ENCODE measurements at regions not wholly inside any gene's neighbourhood (a gene's known extent, or its start where the extent isn't known, plus 50 kb on each side); places are given as distances from the start of the nearest gene placed in this dataset.

DNA sequence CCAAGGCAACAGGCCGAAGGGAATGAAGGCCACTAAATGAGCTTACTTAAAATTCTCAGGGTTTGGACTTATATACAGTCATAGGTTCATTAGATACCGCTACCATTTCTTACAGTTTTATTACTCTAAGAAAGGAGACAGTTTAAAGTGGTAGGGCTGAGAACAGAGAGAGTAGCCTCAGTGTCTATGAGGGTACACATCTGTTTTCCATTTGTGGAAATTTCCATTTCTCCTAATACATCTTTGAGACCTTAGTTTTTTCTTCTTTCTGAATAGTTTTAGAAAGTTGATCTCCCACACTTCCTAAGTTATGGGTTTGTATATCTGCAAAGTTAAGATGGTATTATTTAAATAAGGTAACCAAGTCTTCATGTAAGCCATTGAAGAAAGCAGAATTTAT lies 1279.1 kb downstream of the NCAM2 start:
- WGBS (ENCODE audit: insufficient coverage), result 70% methylated on average over 1 of the region's 2 CpGs
- TF ChIP-seq, protein P1, sequence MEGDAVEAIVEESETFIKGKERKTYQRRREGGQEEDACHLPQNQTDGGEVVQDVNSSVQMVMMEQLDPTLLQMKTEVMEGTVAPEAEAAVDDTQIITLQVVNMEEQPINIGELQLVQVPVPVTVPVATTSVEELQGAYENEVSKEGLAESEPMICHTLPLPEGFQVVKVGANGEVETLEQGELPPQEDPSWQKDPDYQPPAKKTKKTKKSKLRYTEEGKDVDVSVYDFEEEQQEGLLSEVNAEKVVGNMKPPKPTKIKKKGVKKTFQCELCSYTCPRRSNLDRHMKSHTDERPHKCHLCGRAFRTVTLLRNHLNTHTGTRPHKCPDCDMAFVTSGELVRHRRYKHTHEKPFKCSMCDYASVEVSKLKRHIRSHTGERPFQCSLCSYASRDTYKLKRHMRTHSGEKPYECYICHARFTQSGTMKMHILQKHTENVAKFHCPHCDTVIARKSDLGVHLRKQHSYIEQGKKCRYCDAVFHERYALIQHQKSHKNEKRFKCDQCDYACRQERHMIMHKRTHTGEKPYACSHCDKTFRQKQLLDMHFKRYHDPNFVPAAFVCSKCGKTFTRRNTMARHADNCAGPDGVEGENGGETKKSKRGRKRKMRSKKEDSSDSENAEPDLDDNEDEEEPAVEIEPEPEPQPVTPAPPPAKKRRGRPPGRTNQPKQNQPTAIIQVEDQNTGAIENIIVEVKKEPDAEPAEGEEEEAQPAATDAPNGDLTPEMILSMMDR (IDR thresholded peaks at IDR 0.05), result no peak
- Mint-ChIP-seq H3K27ac (no peak overlapping the region), H3K4me1 (no peaks in the 10 kb centered on the region), H3K36me3 (peaks cover 6% of the 10 kb centered on the region), H3K9me3 (peaks cover 8 to 21% of the 10 kb centered on the region in 2 donors), H3K27me3 (ENCODE audit: low read depth in 2 of 2) (no peaks in the 10 kb centered on the region), H3K4me3 (no peak overlapping the region)
- Histone ChIP-seq H3K27ac (ENCODE audit: low read length) (no peak overlapping the region), H3K4me1 (ENCODE audit: control insufficient read depth, insufficient read depth, low read length) (no peaks in the 10 kb centered on the region), H3K36me3 (ENCODE audit: control insufficient read depth, insufficient read depth, low read length) (no peaks in the 10 kb centered on the region), H3K4me3 (ENCODE audit: low read length) (no peak overlapping the region), H3K27me3 (ENCODE audit: control insufficient read depth, insufficient read depth, low read length) (no peaks in the 10 kb centered on the region), H3K9me3 (ENCODE audit: control insufficient read depth, insufficient read depth, low read length) (peaks cover 7% of the 10 kb centered on the region)
- intact Hi-C loops (cut with micrococcal nuclease), result no loop called here
- ATAC-seq (no peak), DNase-seq (no peak)

DNA sequence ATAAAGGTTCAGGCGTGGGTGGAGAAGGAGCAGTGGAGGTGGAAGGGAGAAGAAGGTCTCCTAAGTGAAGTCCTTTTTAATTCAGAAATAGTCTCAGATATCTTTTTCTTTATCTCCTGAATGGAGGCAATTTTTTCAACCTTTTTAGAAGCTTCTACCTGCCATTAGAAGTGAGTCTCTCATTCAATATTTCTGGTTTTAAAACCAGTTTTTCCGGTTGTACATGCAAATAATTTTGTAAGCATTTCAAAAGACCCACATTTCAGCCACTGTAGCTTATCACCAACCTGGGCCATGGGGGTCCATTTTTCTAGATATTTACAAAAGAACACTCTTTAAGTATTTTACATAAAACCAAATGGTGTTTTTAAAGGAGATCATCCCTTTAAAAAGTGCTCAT lies 1280.2 kb downstream of the NCAM2 start:
- no peak overlapping the region for H3K4me3 Mint-ChIP-seq
- Histone ChIP-seq H3K9me3 (ENCODE audit: control insufficient read depth, insufficient read depth, low read length) (peaks cover 7% of the 10 kb centered on the region), H3K4me3 (ENCODE audit: low read length) (no peak overlapping the region), H3K27me3 (ENCODE audit: control insufficient read depth, insufficient read depth, low read length) (no peaks in the 10 kb centered on the region), H3K27ac (ENCODE audit: low read length) (no peak overlapping the region), H3K4me1 (ENCODE audit: control insufficient read depth, insufficient read depth, low read length) (no peaks in the 10 kb centered on the region), H3K36me3 (ENCODE audit: control insufficient read depth, insufficient read depth, low read length) (no peaks in the 10 kb centered on the region)
- H3K27me3 Mint-ChIP-seq (ENCODE audit: low read depth in 2 of 2), result no peaks in the 10 kb centered on the region
- 80% methylated on average over 2 of the region's 2 CpGs for WGBS (ENCODE audit: insufficient coverage)
- intact Hi-C loops (cut with micrococcal nuclease), result no loop called here
- ATAC-seq, result no peak
- H3K4me1 Mint-ChIP-seq, result no peaks in the 10 kb centered on the region
- H3K27ac Mint-ChIP-seq, result no peak overlapping the region
- no peak for DNase-seq
- TF ChIP-seq, protein P1 (IDR thresholded peaks at IDR 0.05), result no peak
- H3K9me3 Mint-ChIP-seq, result peaks cover 8 to 21% of the 10 kb centered on the region in 2 donors
- H3K36me3 Mint-ChIP-seq, result peaks cover 6% of the 10 kb centered on the region

DNA sequence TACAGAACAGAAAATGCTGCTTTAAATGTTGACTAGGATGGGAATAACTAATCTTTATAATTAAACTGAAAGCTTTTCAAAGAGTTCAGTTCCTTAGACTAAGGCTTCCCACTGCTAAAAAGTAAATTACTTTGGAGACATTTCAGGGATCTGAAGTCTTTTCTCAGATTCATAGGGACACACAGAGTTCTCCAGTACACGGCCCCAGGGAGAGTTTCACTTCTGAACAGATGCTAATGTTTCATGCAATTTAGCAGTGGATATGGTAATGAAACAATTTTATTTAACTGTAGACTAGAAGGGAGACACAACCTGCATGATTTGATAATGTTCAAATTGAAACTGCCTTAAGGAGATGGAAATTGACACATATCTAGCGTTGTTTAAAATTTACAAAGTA lies 1282.6 kb downstream of the NCAM2 start:
- no peak overlapping the region for H3K27ac Mint-ChIP-seq
- DNase-seq (no peak), ATAC-seq (no peak)
- no peaks in the 10 kb centered on the region for H3K27me3 Mint-ChIP-seq (ENCODE audit: low read depth in 2 of 2)
- no peak overlapping the region for H3K4me3 Mint-ChIP-seq
- H3K36me3 Mint-ChIP-seq, result no peaks in the 10 kb centered on the region
- Histone ChIP-seq H3K4me1 (ENCODE audit: control insufficient read depth, insufficient read depth, low read length) (no peaks in the 10 kb centered on the region), H3K27me3 (ENCODE audit: control insufficient read depth, insufficient read depth, low read length) (no peaks in the 10 kb centered on the region), H3K36me3 (ENCODE audit: control insufficient read depth, insufficient read depth, low read length) (no peaks in the 10 kb centered on the region), H3K27ac (ENCODE audit: low read length) (no peak overlapping the region), H3K9me3 (ENCODE audit: control insufficient read depth, insufficient read depth, low read length) (peaks cover 7% of the 10 kb centered on the region), H3K4me3 (ENCODE audit: low read length) (no peak overlapping the region)
- TF ChIP-seq, protein P1 (IDR thresholded peaks at IDR 0.05), result no peak
- intact Hi-C loops (cut with micrococcal nuclease), result no loop called here
- 93% methylated on average over 1 of the region's 2 CpGs for WGBS (ENCODE audit: insufficient coverage)
- H3K4me1 Mint-ChIP-seq, result no peaks in the 10 kb centered on the region
- H3K9me3 Mint-ChIP-seq, result peaks cover 8 to 10% of the 10 kb centered on the region in 2 donors

DNA sequence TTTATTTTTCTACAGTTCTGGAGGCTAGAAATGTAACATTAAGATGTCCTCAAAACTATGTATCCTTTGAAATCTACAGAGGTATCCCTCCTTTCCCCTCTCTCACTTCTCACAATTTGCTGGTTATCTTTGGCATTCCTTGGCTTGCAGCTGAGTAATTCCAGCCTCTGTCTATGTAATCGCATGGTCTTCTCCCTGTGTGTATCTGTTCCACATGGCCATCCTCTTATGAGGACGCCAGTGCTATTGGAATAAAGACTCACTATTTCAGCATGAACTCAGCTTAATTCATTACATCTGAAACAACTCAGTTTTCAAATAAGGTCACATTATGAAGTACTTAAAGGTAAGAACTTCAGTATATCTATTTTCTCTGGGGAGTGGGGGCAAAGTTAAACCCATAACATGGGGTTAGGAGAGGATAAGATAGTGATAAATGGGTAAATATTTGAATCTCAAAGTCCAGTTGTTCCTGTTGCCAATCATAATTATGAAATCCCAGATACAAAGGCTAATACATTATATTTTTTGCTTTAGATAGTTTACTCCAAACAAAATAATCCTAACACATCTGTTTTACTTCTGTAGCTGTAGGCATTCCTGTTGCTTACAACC lies 1290.8 kb downstream of the NCAM2 start:
- peaks cover 11 to 29% of the 10 kb centered on the region in 2 donors for H3K9me3 Mint-ChIP-seq
- Histone ChIP-seq H3K4me1 (ENCODE audit: control insufficient read depth, insufficient read depth, low read length) (no peaks in the 10 kb centered on the region), H3K27ac (ENCODE audit: low read length) (no peak overlapping the region), H3K36me3 (ENCODE audit: control insufficient read depth, insufficient read depth, low read length) (no peaks in the 10 kb centered on the region), H3K9me3 (ENCODE audit: control insufficient read depth, insufficient read depth, low read length) (no peaks in the 10 kb centered on the region), H3K4me3 (ENCODE audit: low read length) (no peak overlapping the region), H3K27me3 (ENCODE audit: control insufficient read depth, insufficient read depth, low read length) (no peaks in the 10 kb centered on the region)
- H3K4me3 Mint-ChIP-seq, result no peak overlapping the region
- H3K36me3 Mint-ChIP-seq, result peaks cover 14% of the 10 kb centered on the region
- WGBS (ENCODE audit: insufficient coverage), result 95% methylated on average over 2 of the region's 2 CpGs
- no peaks in the 10 kb centered on the region for H3K27me3 Mint-ChIP-seq (ENCODE audit: low read depth in 2 of 2)
- no peak for ATAC-seq
- TF ChIP-seq, protein P1 (IDR thresholded peaks at IDR 0.05), result no peak
- intact Hi-C loops (cut with micrococcal nuclease), result no loop called here
- no peaks in the 10 kb centered on the region for H3K4me1 Mint-ChIP-seq
- H3K27ac Mint-ChIP-seq, result no peak overlapping the region
- no peak for DNase-seq

Data from natural killer cell (primary cell).